H1 (cell line): ENCODE measurements at regions not wholly inside any gene's neighbourhood (a gene's known extent, or its start where the extent isn't known, plus 50 kb on each side); places are given as distances from the start of the nearest gene placed in this dataset.

Experiments used
- CTCF ChIA-PET: fragments of 300-600 bp; sonication (Branson Sonifier 250); formaldehyde crosslinking; loops from one replicate; lab custom pipeline; 2021; ENCODE audit not compliant: partially characterized antibody; lab: Charles Lee
- POLR2A ChIA-PET: fragments of 300-600 bp; sonication (Branson Sonifier 250); formaldehyde crosslinking; loops from one replicate; lab custom pipeline; 2021; ENCODE audit warnings: inconsistent platforms; ENCODE audit not compliant: partially characterized antibody; lab: Charles Lee
- DNase-seq, 2 experiments: peaks; one replicate each; pipeline versions ENCODE4 v3.0.0 to v3.0.0-alpha.2; 2010 to 2022; ENCODE audit warnings: low spot score in 2 of 2, low read depth in 1 of 2, mixed read lengths in 1 of 2
- FAIRE-seq: peaks from 2 replicates; lab custom pipeline; 2011; peaks lifted over from hg19 to GRCh38; lab: Jason Lieb, UNC
- H2AFZ ChIP-seq: 2 replicates; pipeline ENCODE4 v1.8.1; 2012; ENCODE audit warnings: low read length, inconsistent platforms
- H2AK5ac ChIP-seq: 2 replicates; pipeline ENCODE4 v1.6.1; 2013; ENCODE audit warnings: low read depth, low read length
- H2BK120ac ChIP-seq: replicated peaks from 2 replicates; pipeline ENCODE3; 2013; ENCODE audit warnings: low read depth, low read length, inconsistent platforms
- H2BK12ac ChIP-seq: 2 replicates; pipeline ENCODE4 v1.6.1; 2013; ENCODE audit warnings: low read depth, low read length
- H2BK15ac ChIP-seq: 2 replicates; pipeline ENCODE4 v1.6.1; 2013; ENCODE audit warnings: low read length
- H2BK20ac ChIP-seq: 2 replicates; pipeline ENCODE4 v1.6.1; 2013; ENCODE audit warnings: low read length
- H2BK5ac ChIP-seq: 2 replicates; pipeline ENCODE4 v1.6.1; 2013; ENCODE audit warnings: low read depth, low read length
- H3K14ac ChIP-seq: 2 replicates; pipeline ENCODE4 v1.6.1; 2013; ENCODE audit warnings: inconsistent platforms; ENCODE audit not compliant: insufficient read length
- H3K18ac ChIP-seq: 2 replicates; pipeline ENCODE4 v1.6.1; 2013; ENCODE audit warnings: low read length; ENCODE audit errors: extremely low read depth
- H3K23ac ChIP-seq: 2 replicates; pipeline ENCODE4 v1.6.1; 2013; ENCODE audit warnings: inconsistent platforms; ENCODE audit not compliant: insufficient read length
- H3K23me2 ChIP-seq: 2 replicates; pipeline ENCODE4 v1.6.1; 2013; ENCODE audit warnings: low read depth, low read length
- H3K27ac ChIP-seq: 2 replicates; pipeline ENCODE4 v1.6.1; 2011; ENCODE audit warnings: low read depth, low read length, inconsistent platforms
- H3K27me3 ChIP-seq, 4 experiments: replicated peaks in 1 of 4; 1 replicate in 1 of 4; 2 replicates in 3 of 4; pipeline versions ENCODE4 v1.6.1 to v1.8.1; 2011 to 2013; ENCODE audit warnings: low read length in 3 of 4, mild to moderate bottlenecking in 3 of 4, inconsistent platforms in 2 of 4, mixed read lengths in 2 of 4, moderate library complexity in 1 of 4; ENCODE audit not compliant: control insufficient read depth in 3 of 4, insufficient read depth in 3 of 4; ENCODE audit errors: extremely low read depth in 1 of 4
- H3K36me3 ChIP-seq, 4 experiments: 2 replicates each; pipeline versions ENCODE4 v1.6.1 to v1.8.1; 2011 to 2013; ENCODE audit warnings: mild to moderate bottlenecking in 4 of 4, low read length in 3 of 4, moderate library complexity in 2 of 4, control low read depth in 1 of 4, inconsistent platforms in 1 of 4; ENCODE audit not compliant: insufficient read depth in 4 of 4, control insufficient read depth in 2 of 4
- H3K4ac ChIP-seq: replicated peaks from 2 replicates; pipeline ENCODE3; 2013; ENCODE audit warnings: low read length, low read depth, mixed read lengths, inconsistent platforms; ENCODE audit not compliant: insufficient read length
- H3K4me1 ChIP-seq, 4 experiments: replicated peaks in 1 of 4; 1 replicate in 1 of 4; 2 replicates in 3 of 4; pipeline versions ENCODE4 v1.6.1 to v1.8.1; 2011 to 2013; ENCODE audit warnings: low read length in 3 of 4, inconsistent platforms in 2 of 4, mixed read lengths in 1 of 4; ENCODE audit not compliant: insufficient read depth in 4 of 4, control insufficient read depth in 3 of 4
- H3K4me2 ChIP-seq, 2 experiments: 2 replicates each; pipeline versions ENCODE4 v1.6.1 to v1.8.1; 2011 to 2013; ENCODE audit warnings: low read depth in 2 of 2, low read length in 2 of 2, control low read depth in 1 of 2, inconsistent platforms in 1 of 2, mild to moderate bottlenecking in 1 of 2; ENCODE audit not compliant: insufficient read depth in 1 of 2
- H3K4me3 ChIP-seq, 4 experiments: fragments of 200-600, 300-600 bp in 1 of 4; sonication (generic), shearing (Covaris generic), sonication (Bioruptor Twin) in 1 of 4; 2 replicates each; pipeline versions ENCODE4 v1.5.1 to v1.8.1; 2011 to 2016; ENCODE audit warnings: low read length in 4 of 4, low read depth in 3 of 4, control low read depth in 2 of 4, inconsistent platforms in 2 of 4, mild to moderate bottlenecking in 2 of 4, mixed read lengths in 1 of 4, moderate library complexity in 1 of 4; ENCODE audit not compliant: insufficient read depth in 2 of 4; ENCODE audit errors: extremely low read depth in 1 of 4
- H3K56ac ChIP-seq: replicated peaks from 2 replicates; pipeline ENCODE3; 2013; ENCODE audit warnings: low read depth, mild to moderate bottlenecking, mixed read lengths, low read length, inconsistent platforms; ENCODE audit not compliant: insufficient read length
- H3K79me1 ChIP-seq: 2 replicates; pipeline ENCODE4 v1.6.1; 2013; ENCODE audit warnings: low read depth, low read length, control low read depth
- H3K79me2 ChIP-seq, 2 experiments: 2 replicates each; pipeline versions ENCODE4 v1.6.1 to v1.8.1; 2012 to 2013; ENCODE audit warnings: low read length in 2 of 2, mild to moderate bottlenecking in 2 of 2, inconsistent platforms in 1 of 2; ENCODE audit not compliant: insufficient read depth in 2 of 2, control insufficient read depth in 1 of 2
- H3K9ac ChIP-seq, 4 experiments: replicated peaks in 1 of 4; 1 replicate in 1 of 4; 2 replicates in 3 of 4; pipeline versions ENCODE4 v1.6.1 to v1.8.1; 2011 to 2013; ENCODE audit warnings: low read depth in 3 of 4, low read length in 3 of 4, control low read depth in 2 of 4, mild to moderate bottlenecking in 2 of 4, moderate library complexity in 2 of 4, inconsistent platforms in 1 of 4; ENCODE audit errors: extremely low read depth in 1 of 4
- H3K9me3 ChIP-seq, 2 experiments: 2 replicates each; pipeline versions ENCODE4 v1.6.1 to v1.8.1; 2012 to 2013; ENCODE audit warnings: mild to moderate bottlenecking in 2 of 2, moderate library complexity in 2 of 2, control low read depth in 1 of 2, inconsistent platforms in 1 of 2, low read depth in 1 of 2, low read length in 1 of 2, mixed read lengths in 1 of 2; ENCODE audit not compliant: insufficient read depth in 2 of 2
- H4K20me1 ChIP-seq, 2 experiments: replicated peaks in 1 of 2; 2 replicates each; pipeline versions ENCODE3 to v1.8.1; 2011 to 2013; ENCODE audit warnings: inconsistent platforms in 2 of 2, low read length in 2 of 2, mild to moderate bottlenecking in 1 of 2; ENCODE audit not compliant: insufficient read depth in 2 of 2, control insufficient read depth in 1 of 2
- H4K5ac ChIP-seq: 2 replicates; pipeline ENCODE4 v1.6.1; 2013; ENCODE audit warnings: low read length, low read depth, mixed read lengths, inconsistent platforms; ENCODE audit not compliant: insufficient read length
- H4K8ac ChIP-seq: 2 replicates; pipeline ENCODE4 v1.8.0; 2013; ENCODE audit warnings: mild to moderate bottlenecking, moderate library complexity, low read length, inconsistent platforms; ENCODE audit not compliant: insufficient read depth; ENCODE audit errors: extremely low read depth
- H4K91ac ChIP-seq: replicated peaks from 2 replicates; pipeline ENCODE3; 2013; ENCODE audit warnings: low read length, mixed read lengths, inconsistent platforms; ENCODE audit not compliant: insufficient read length
- CEBPB ChIP-seq: IDR thresholded peaks from 2 replicates; pipeline ENCODE4 v1.6.1; 2012; ENCODE audit warnings: low read depth, low read length
- CHD1 ChIP-seq: IDR thresholded peaks from 2 replicates; pipeline ENCODE4 v1.6.1; 2012; ENCODE audit warnings: low read depth, low read length, improper control_type of control experiment
- HDAC6 ChIP-seq: IDR thresholded peaks from one replicate; pipeline ENCODE4 v1.7.1; 2012; ENCODE audit warnings: low read depth, mild to moderate bottlenecking, inconsistent platforms, low read length, moderate library complexity
- KDM5A ChIP-seq: fragments of 200-600 bp; IDR thresholded peaks from 2 replicates; pipeline ENCODE4 v1.7.1; 2012; ENCODE audit warnings: mild to moderate bottlenecking, low read length, inconsistent platforms, mixed read lengths
- RAD21 ChIP-seq, 2 experiments: IDR thresholded peaks in 1 of 2; conservative IDR thresholded peaks in 1 of 2; 2 replicates each; pipeline ENCODE4 v1.6.1; 2011; ENCODE audit warnings: low read depth in 2 of 2, low read length in 2 of 2, improper control_type of control experiment in 1 of 2, inconsistent platforms in 1 of 2, mild to moderate bottlenecking in 1 of 2, moderate library complexity in 1 of 2
- SIX5 ChIP-seq: IDR thresholded peaks from 2 replicates; pipeline ENCODE4 v1.6.1; 2011; ENCODE audit warnings: mild to moderate bottlenecking, low read depth, low read length
- TCF12 ChIP-seq: IDR thresholded peaks from 2 replicates; pipeline ENCODE4 v1.6.1; 2011; ENCODE audit warnings: low read depth, mild to moderate bottlenecking, low read length
- ZNF274 ChIP-seq: IDR thresholded peaks from 2 replicates; pipeline ENCODE4 v1.7.0; 2012; ENCODE audit warnings: low read length, borderline replicate concordance; ENCODE audit errors: extremely low read depth
- WGBS, 2 experiments: shearing (Covaris generic) in 1 of 2; methylation state at CpG; one replicate each; pipeline versions ENCODE4 v1.1.6 to v1.1.7; 2013 to 2015; ENCODE audit warnings: low lambda C conversion rate in 2 of 2, mixed read lengths in 2 of 2, inconsistent platforms in 1 of 2, low coverage in 1 of 2, missing lambda C conversion rate in 1 of 2; ENCODE audit not compliant: insufficient replicate concordance in 2 of 2, insufficient coverage in 1 of 2, insufficient read length in 1 of 2; ENCODE audit errors: extremely low coverage in 1 of 2, missing lambda C conversion rate in 1 of 2; 5-methylcytosine and 5-hydroxymethylcytosine counted together
- TF ChIP-seq, protein P1 (sequence below): IDR thresholded peaks from 2 replicates; pipeline ENCODE4 v1.6.1; 2011; ENCODE audit warnings: low read depth, mild to moderate bottlenecking, low read length; ENCODE audit not compliant: insufficient read depth

DNA sequence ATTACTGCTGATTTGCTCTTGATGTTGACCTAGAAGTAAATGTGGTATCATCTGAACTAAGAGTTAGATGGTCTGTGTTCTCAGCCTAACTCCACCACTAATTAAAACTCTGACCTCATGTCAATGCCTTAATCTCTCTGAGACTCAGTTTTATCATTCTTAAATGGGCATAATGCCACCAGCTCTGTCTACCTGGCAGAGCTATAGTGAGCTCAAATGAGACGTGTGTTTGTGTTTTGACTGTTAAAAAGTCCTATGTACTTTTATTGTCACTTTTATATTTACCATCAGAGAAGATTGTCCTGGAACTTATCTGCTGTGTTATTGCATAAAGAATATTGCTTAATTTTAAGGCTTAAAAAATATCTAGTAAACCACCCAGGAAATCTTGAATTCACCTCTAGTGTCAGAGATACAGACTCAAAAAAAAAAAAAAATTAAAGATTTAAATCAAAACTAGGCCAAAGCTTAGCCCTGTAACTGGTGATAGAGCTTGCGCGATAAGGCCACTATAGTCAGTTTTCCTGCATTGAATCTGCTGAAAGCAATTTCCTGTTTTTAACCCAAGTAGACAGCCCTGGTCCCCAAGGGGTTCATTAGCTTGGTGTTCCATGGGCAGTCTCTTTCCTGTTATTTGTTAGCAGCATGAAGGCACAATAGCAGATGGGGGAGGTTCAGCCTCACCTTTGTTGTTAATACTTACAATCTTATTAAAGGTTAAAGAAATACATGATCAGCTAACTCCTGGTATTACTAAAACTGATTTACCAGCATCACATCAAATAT, 261.8 kb downstream of the ATP23 start:
- Histone ChIP-seq H3K4me2 (no peak overlapping the region), H2BK12ac (no peak overlapping the region), H2AK5ac (no peak overlapping the region), H3K36me3 (no peaks in the 10 kb centered on the region), H3K79me2 (no peaks in the 10 kb centered on the region), H3K23ac (no peak overlapping the region), H4K8ac (no peak overlapping the region), H3K27me3 (no peaks in the 10 kb centered on the region), H2AFZ (0 out of 2 replicates have a peak overlapping the region, but pooled peaks have one; percentile 38), H3K18ac (no peak overlapping the region), H3K4ac (no peak overlapping the region), H3K9me3 (no peaks in the 10 kb centered on the region), H3K4me3 (no peak overlapping the region), H3K27ac (no peak overlapping the region), H2BK5ac (no peak overlapping the region), H2BK15ac (no peak overlapping the region), H3K56ac (no peak overlapping the region), H4K91ac (no peak overlapping the region), H2BK120ac (no peak overlapping the region), H3K4me1 (no peaks in the 10 kb centered on the region), H2BK20ac (no peak overlapping the region), H4K5ac (no peak overlapping the region), H3K79me1 (no peaks in the 10 kb centered on the region), H3K23me2 (no peaks in the 10 kb centered on the region), H3K14ac (no peak overlapping the region), H3K9ac (no peak overlapping the region; a peak in 1 of 7 replicates), H4K20me1 (no peaks in the 10 kb centered on the region)
- TF ChIP-seq CEBPB = no peak
- TF ChIP-seq ZNF274 = no peak
- TF ChIP-seq KDM5A = no peak
- no peak for TF ChIP-seq SIX5
- TF ChIP-seq RAD21 (IDR thresholded peaks at IDR 0.05 in 1 of 2, conservative IDR thresholded peaks at IDR 0.05 in 1 of 2; ENCODE audit: low read depth in 2 of 2, low read length in 2 of 2) = no peak
- TF ChIP-seq, protein P1, sequence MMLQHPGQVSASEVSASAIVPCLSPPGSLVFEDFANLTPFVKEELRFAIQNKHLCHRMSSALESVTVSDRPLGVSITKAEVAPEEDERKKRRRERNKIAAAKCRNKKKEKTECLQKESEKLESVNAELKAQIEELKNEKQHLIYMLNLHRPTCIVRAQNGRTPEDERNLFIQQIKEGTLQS = no peak
- no peak for TF ChIP-seq HDAC6
- TF ChIP-seq CHD1 = no peak
- no peak for TF ChIP-seq TCF12
- no peak for DNase-seq
- no peak for FAIRE-seq
- CTCF ChIA-PET = interaction anchor here (0.9 kb wide), 1 partner anchor 33 kb away, joined by 3 read pairs; no protein-coding TSS in a partner anchor
- WGBS, 2 experiments = 91% methylated on average over 3 of the region's 3 CpGs; no CpG with 5 or more reads in 1 of the 2 experiments
- POLR2A ChIA-PET = no interaction called here
